ENCODE measurements at regions not wholly inside any gene's neighbourhood (a gene's known extent, or its start where the extent isn't known, plus 50 kb on each side); places are given as distances from the start of the nearest gene placed in this dataset.

DNA sequence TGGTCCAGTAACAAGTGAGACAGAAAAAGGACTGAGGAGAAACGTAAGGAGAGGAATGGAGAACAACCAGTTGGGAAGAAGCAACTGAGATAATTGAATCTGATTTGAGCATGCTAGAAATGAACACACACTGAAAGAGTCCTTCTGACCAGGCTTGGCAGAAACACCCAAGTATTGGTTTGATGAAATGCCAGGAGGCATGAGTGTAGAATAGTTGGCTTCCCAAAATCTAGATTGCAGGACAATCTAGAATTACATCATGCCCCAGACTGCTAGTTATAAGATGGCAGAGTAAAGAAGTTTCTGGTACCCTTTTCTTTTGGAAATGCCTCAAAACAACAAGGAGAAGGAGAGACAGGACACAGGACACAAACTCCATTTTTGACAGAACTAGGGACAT, 189.7 kb upstream of the STT3B start:
- TF ChIP-seq, protein P1, sequence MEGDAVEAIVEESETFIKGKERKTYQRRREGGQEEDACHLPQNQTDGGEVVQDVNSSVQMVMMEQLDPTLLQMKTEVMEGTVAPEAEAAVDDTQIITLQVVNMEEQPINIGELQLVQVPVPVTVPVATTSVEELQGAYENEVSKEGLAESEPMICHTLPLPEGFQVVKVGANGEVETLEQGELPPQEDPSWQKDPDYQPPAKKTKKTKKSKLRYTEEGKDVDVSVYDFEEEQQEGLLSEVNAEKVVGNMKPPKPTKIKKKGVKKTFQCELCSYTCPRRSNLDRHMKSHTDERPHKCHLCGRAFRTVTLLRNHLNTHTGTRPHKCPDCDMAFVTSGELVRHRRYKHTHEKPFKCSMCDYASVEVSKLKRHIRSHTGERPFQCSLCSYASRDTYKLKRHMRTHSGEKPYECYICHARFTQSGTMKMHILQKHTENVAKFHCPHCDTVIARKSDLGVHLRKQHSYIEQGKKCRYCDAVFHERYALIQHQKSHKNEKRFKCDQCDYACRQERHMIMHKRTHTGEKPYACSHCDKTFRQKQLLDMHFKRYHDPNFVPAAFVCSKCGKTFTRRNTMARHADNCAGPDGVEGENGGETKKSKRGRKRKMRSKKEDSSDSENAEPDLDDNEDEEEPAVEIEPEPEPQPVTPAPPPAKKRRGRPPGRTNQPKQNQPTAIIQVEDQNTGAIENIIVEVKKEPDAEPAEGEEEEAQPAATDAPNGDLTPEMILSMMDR (IDR thresholded peaks at IDR 0.05; ENCODE audit: insufficient read depth, missing control alignments): no peak
- FAIRE-seq (no peak), DNase-seq (ENCODE audit: insufficient read length, low spot score) (no peak)

DNA sequence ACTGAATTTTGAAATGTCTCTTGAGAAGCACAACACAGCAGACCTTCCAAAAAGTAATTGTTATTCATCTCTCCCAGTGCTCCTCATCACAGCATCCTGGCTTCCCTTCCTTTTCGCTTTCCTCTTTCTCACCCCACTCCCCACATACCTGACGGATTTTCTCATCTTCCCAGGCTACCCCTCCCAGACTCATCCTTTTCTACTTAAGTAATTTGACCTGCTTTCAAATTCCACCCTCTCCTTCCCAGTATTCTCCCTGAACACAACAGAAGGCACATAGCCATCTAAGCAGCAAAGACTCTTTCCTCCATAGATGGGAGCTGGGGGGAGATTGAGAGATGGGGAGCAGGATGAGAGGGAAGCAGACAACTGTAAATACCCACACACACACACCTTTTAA, 187.1 kb upstream of the STT3B start:
- DNase-seq (ENCODE audit: insufficient read length, low spot score) (no peak), FAIRE-seq (no peak)
- TF ChIP-seq, protein P1 (IDR thresholded peaks at IDR 0.05; ENCODE audit: insufficient read depth, missing control alignments): no peak

- TF ChIP-seq, protein P1 (IDR thresholded peaks at IDR 0.05; ENCODE audit: insufficient read depth, missing control alignments): no peak
- no peak for DNase-seq (ENCODE audit: insufficient read length, low spot score)
- no peak for FAIRE-seq
Measured at GRCh38 chr3:31346542-31346979, 186.2 kb upstream of the STT3B start.

DNA sequence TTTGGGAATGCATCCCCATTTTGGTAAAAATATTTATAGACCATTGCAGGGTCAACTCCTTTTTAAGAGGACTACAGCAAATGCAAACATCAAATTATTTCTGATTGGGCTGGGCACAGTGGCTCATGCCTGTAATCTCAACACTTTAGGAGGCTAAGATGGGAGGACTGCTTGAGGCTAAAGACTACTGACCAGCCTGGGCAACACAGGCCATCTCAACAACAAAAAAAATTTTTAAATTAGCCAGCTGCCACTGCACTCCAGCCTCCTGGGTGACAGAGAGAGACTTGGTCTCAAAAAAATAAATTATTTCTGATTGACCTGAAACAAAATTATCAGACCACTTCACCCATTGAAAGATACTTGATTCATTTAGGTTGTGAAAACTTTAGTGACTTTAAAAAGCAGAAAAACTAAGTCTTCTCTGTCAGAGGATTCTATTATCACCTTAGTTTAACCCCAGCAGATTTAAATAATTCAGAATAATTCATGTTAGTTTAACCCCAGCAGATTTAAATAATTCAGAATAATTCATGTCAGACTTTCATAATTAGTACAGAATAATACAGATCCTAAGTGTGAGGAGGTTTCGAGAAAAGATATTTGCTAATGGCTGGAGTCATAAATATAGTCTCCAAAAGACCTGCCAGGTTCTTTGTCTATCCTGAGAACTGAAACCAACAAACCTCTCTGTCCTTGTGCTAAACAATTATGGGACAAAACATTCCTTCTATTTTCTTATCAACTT, 183.6 kb upstream of the STT3B start:
- DNase-seq (ENCODE audit: insufficient read length, low spot score) (no peak), FAIRE-seq (no peak)
- TF ChIP-seq, protein P1 (IDR thresholded peaks at IDR 0.05; ENCODE audit: insufficient read depth, missing control alignments): no peak

DNA sequence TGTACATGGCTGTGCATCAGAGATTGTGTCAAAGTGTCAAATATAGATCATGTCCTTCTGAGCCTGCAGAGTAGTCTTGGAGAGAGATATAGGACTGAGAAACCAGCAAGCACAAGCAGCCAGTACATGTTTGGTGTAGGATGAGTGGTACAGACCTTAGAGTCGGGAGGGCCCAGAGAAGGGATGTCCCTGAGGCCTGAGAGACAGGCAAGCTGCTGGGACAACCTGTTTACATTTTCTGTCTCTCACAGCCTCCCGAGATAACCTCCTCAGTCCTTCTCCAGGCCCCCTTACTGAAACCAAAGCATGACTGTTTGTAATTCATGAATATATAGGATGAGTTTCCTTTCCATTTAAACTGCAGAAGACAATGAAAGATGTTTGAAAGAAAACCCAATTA, 182.4 kb upstream of the STT3B start:
- TF ChIP-seq, protein P1 (IDR thresholded peaks at IDR 0.05; ENCODE audit: insufficient read depth, missing control alignments): no peak
- no peak for DNase-seq (ENCODE audit: insufficient read length, low spot score)
- no peak for FAIRE-seq

DNA sequence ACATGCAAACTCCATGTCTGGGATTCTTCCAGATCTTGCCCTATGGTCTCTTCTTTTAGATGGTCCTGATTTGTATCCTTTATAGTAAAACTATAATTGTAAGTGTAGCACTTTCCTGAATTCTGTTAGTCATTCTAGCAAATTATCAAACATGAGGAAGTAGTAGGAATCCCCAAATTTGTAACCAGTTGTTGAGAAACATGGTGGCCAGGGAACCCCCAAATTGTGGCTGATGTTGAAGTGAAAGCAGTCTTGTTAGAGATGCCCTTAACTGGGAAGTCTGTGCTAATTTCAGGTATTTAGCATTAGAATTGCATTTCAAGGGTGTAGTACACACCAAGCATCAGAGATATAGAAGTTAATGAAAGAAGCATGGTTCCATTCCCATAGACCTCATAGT, 180.4 kb upstream of the STT3B start:
- no peak for DNase-seq (ENCODE audit: insufficient read length, low spot score)
- no peak for FAIRE-seq
- TF ChIP-seq, protein P1 (IDR thresholded peaks at IDR 0.05; ENCODE audit: insufficient read depth, missing control alignments): no peak

GRCh38 chr3:31353166-31353565, 179.6 kb upstream of the STT3B start:
- DNase-seq (ENCODE audit: insufficient read length, low spot score) (no peak), FAIRE-seq (no peak)
- TF ChIP-seq, protein P1 (IDR thresholded peaks at IDR 0.05; ENCODE audit: insufficient read depth, missing control alignments): no peak

Measured in D721Med (cell line).